ENCODE measurements at regions not wholly inside any gene's neighbourhood (a gene's known extent, or its start where the extent isn't known, plus 50 kb on each side); places are given as distances from the start of the nearest gene placed in this dataset.

- no peak for TF ChIP-seq POLR2A (IDR thresholded peaks at IDR 0.05)
- TF ChIP-seq, protein P1, sequence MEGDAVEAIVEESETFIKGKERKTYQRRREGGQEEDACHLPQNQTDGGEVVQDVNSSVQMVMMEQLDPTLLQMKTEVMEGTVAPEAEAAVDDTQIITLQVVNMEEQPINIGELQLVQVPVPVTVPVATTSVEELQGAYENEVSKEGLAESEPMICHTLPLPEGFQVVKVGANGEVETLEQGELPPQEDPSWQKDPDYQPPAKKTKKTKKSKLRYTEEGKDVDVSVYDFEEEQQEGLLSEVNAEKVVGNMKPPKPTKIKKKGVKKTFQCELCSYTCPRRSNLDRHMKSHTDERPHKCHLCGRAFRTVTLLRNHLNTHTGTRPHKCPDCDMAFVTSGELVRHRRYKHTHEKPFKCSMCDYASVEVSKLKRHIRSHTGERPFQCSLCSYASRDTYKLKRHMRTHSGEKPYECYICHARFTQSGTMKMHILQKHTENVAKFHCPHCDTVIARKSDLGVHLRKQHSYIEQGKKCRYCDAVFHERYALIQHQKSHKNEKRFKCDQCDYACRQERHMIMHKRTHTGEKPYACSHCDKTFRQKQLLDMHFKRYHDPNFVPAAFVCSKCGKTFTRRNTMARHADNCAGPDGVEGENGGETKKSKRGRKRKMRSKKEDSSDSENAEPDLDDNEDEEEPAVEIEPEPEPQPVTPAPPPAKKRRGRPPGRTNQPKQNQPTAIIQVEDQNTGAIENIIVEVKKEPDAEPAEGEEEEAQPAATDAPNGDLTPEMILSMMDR (IDR thresholded peaks at IDR 0.05), result no peak
- Histone ChIP-seq H3K27me3 (no peaks in the 10 kb centered on the region), H3K4me3 (no peak overlapping the region), H3K27ac (no peak overlapping the region), H3K9me3 (no peaks in the 10 kb centered on the region), H3K36me3 (no peaks in the 10 kb centered on the region), H3K4me1 (no peaks in the 10 kb centered on the region)
- no peak for DNase-seq
- intact Hi-C loops (cut with DNase I; ENCODE audit: low total_unique reads), result no loop called here
These were observed 996.7 kb upstream of the CHORDC1 start for GRCh38 chr11:91219535-91219934.

GRCh38 chr11:91209751-91210150, 986.9 kb upstream of the CHORDC1 start:
- intact Hi-C loops (cut with DNase I; ENCODE audit: low total_unique reads), result no loop called here
- H3K4me3 ChIP-seq, result no peak overlapping the region
- TF ChIP-seq, protein P1 (IDR thresholded peaks at IDR 0.05), result no peak
- TF ChIP-seq POLR2A (IDR thresholded peaks at IDR 0.05), result no peak
- H3K27ac ChIP-seq, result no peak overlapping the region
- no peaks in the 10 kb centered on the region for H3K36me3 ChIP-seq
- no peak for DNase-seq
- H3K4me1 ChIP-seq, result no peaks in the 10 kb centered on the region
- peaks cover 0 to 4% of the 10 kb centered on the region in 2 donors for H3K9me3 ChIP-seq
- H3K27me3 ChIP-seq, result no peaks in the 10 kb centered on the region

DNA sequence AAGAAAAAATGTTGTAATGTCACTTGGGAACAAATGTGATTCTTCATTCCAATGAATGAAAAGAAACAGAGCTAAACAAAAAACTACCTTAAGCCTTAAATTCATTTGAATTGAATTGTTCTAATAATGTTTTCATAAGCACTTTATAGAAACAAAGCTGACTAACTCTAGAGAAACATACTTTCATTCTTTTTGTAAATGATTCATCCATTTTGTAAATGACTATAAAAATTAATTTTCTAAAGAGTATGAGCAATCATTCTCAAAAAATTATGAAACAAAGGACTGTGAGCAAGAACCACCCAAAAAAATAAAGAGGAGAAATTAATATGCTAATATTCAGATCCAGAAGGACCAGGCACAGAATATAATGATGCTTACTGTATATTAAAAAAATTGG, 986.5 kb upstream of the CHORDC1 start:
- no peaks in the 10 kb centered on the region for H3K27me3 ChIP-seq
- H3K27ac ChIP-seq, result no peak overlapping the region
- intact Hi-C loops (cut with DNase I; ENCODE audit: low total_unique reads), result no loop called here
- no peak for DNase-seq
- H3K9me3 ChIP-seq, result peaks cover 0 to 4% of the 10 kb centered on the region in 2 donors
- H3K4me1 ChIP-seq, result no peaks in the 10 kb centered on the region
- TF ChIP-seq POLR2A (IDR thresholded peaks at IDR 0.05), result no peak
- TF ChIP-seq, protein P1 (IDR thresholded peaks at IDR 0.05), result no peak
- H3K36me3 ChIP-seq, result no peaks in the 10 kb centered on the region
- no peak overlapping the region for H3K4me3 ChIP-seq

DNA sequence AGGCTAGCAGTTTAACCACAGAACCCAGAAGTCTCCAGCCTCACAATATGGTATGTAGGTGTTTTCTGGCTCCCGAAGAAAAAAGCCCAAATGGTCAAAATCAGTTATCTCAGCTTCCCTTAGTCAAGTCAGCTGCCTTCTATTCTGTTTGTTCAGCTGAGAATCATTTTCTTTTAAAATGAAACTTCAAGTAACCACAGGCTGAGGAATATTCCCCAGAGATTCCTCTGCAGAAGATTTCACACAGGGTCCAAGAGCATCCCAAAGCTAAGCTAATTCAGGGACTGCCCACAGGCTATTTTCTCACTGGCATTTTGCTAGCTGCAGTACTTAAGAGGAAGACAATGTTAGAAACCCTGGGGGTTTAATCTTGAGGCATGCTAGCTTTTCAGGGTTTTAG, 977.0 kb upstream of the CHORDC1 start:
- TF ChIP-seq, protein P1 (IDR thresholded peaks at IDR 0.05), result no peak
- no peak for TF ChIP-seq POLR2A (IDR thresholded peaks at IDR 0.05)
- Histone ChIP-seq H3K9me3 (no peaks in the 10 kb centered on the region), H3K27me3 (no peaks in the 10 kb centered on the region), H3K27ac (no peak overlapping the region), H3K4me3 (no peak overlapping the region), H3K36me3 (no peaks in the 10 kb centered on the region), H3K4me1 (no peaks in the 10 kb centered on the region)
- no peak for DNase-seq
- intact Hi-C loops (cut with DNase I; ENCODE audit: low total_unique reads), result no loop called here

GRCh38 chr11:91194546-91194945, 971.7 kb upstream of the CHORDC1 start:
- Histone ChIP-seq H3K27ac (no peak overlapping the region), H3K9me3 (no peaks in the 10 kb centered on the region), H3K36me3 (no peaks in the 10 kb centered on the region), H3K4me1 (no peaks in the 10 kb centered on the region), H3K27me3 (no peaks in the 10 kb centered on the region), H3K4me3 (no peak overlapping the region)
- intact Hi-C loops (cut with DNase I; ENCODE audit: low total_unique reads), result no loop called here
- no peak for DNase-seq
- no peak for TF ChIP-seq POLR2A (IDR thresholded peaks at IDR 0.05)
- TF ChIP-seq, protein P1 (IDR thresholded peaks at IDR 0.05), result no peak
